Astrocyte of the cerebellum (primary cell): ENCODE measurements at regions not wholly inside any gene's neighbourhood (a gene's known extent, or its start where the extent isn't known, plus 50 kb on each side); places are given as distances from the start of the nearest gene placed in this dataset.

Experiments used
- DNase-seq: peaks from one replicate; pipeline ENCODE4 v3.0.0-alpha.2; 2011; ENCODE audit warnings: low read depth
- H3K4me3 ChIP-seq: 2 replicates; pipeline ENCODE4 v1.5.1; 2011; ENCODE audit warnings: mild to moderate bottlenecking, low read depth, low read length, moderate library complexity
- CTCF ChIP-seq: IDR thresholded peaks from 2 replicates; pipeline ENCODE4 v1.5.1; 2012; ENCODE audit warnings: low read length, low read depth, moderate library complexity, mild to moderate bottlenecking; ENCODE audit errors: missing control alignments
- in situ Hi-C: cut with HindIII; loops from 2 replicates; pipeline ENCODE4 v1.10.0; 2017; ENCODE audit warnings: low sequenced_read_pairs

- no peak overlapping the region for H3K4me3 ChIP-seq
- in situ Hi-C loops, result no loop called here
- TF ChIP-seq CTCF, result no peak
- no peak for DNase-seq
Measured at GRCh38 chr6:133165235-133165634, 75.9 kb upstream of the EYA4 start.

GRCh38 chr6:133166766-133167165, 74.4 kb upstream of the EYA4 start:
- no peak for TF ChIP-seq CTCF
- DNase-seq, result no peak
- H3K4me3 ChIP-seq, result no peak overlapping the region
- in situ Hi-C loops, result no loop called here

- in situ Hi-C loops, result no loop called here
- DNase-seq, result no peak
- TF ChIP-seq CTCF, result no peak
- no peak overlapping the region for H3K4me3 ChIP-seq
Measured at GRCh38 chr6:133169901-133170300, 71.3 kb upstream of the EYA4 start.

- in situ Hi-C loops, result no loop called here
- H3K4me3 ChIP-seq, result no peak overlapping the region
- no peak for DNase-seq
- TF ChIP-seq CTCF, result no peak
Measured at GRCh38 chr6:133170602-133171001, 70.6 kb upstream of the EYA4 start.

- no peak for DNase-seq
- no peak overlapping the region for H3K4me3 ChIP-seq
- in situ Hi-C loops, result no loop called here
- TF ChIP-seq CTCF, result no peak
Measured at GRCh38 chr6:133171989-133172604, 69.1 kb upstream of the EYA4 start.

- in situ Hi-C loops, result no loop called here
- no peak for DNase-seq
- H3K4me3 ChIP-seq, result no peak overlapping the region
- no peak for TF ChIP-seq CTCF
Measured at GRCh38 chr6:133173276-133173675, 67.9 kb upstream of the EYA4 start.
